ENCODE measurements at regions not wholly inside any gene's neighbourhood (a gene's known extent, or its start where the extent isn't known, plus 50 kb on each side); places are given as distances from the start of the nearest gene placed in this dataset.

- peaks cover 9% of the 10 kb centered on the region for H3K9me3 ChIP-seq
- H3K4me2 ChIP-seq = no peak overlapping the region
- H3K9ac ChIP-seq = no peak overlapping the region
- no peak for TF ChIP-seq Cebpa-rat (IDR thresholded peaks at IDR 0.05)
- H3K27ac ChIP-seq = no peak overlapping the region
- H4K20me1 ChIP-seq = no peaks in the 10 kb centered on the region
- H3K4me1 ChIP-seq = no peaks in the 10 kb centered on the region
- no peaks in the 10 kb centered on the region for H3K36me3 ChIP-seq
- H3K4me3 ChIP-seq = no peak overlapping the region
- H3K27me3 ChIP-seq = no peaks in the 10 kb centered on the region
Measured at GRCh38 chr10:28463141-28463540, 69.8 kb upstream of the WAC start.

GRCh38 chr10:28463676-28464395, 69.1 kb upstream of the WAC start:
- Histone ChIP-seq H3K4me3 (no peak overlapping the region), H3K27ac (no peak overlapping the region), H3K4me2 (no peak overlapping the region), H3K9ac (no peak overlapping the region), H3K36me3 (no peaks in the 10 kb centered on the region), H3K27me3 (no peaks in the 10 kb centered on the region), H3K4me1 (no peaks in the 10 kb centered on the region), H3K9me3 (peaks cover 9% of the 10 kb centered on the region), H4K20me1 (no peaks in the 10 kb centered on the region)
- no peak for TF ChIP-seq Cebpa-rat (IDR thresholded peaks at IDR 0.05)

- no peak for TF ChIP-seq Cebpa-rat (IDR thresholded peaks at IDR 0.05)
- H3K4me1 ChIP-seq = no peaks in the 10 kb centered on the region
- H3K4me3 ChIP-seq = no peak overlapping the region
- H3K9me3 ChIP-seq = peaks cover 9% of the 10 kb centered on the region
- H3K27ac ChIP-seq = no peak overlapping the region
- H4K20me1 ChIP-seq = no peaks in the 10 kb centered on the region
- H3K4me2 ChIP-seq = no peak overlapping the region
- no peak overlapping the region for H3K9ac ChIP-seq
- no peaks in the 10 kb centered on the region for H3K27me3 ChIP-seq
- H3K36me3 ChIP-seq = no peaks in the 10 kb centered on the region
Measured at GRCh38 chr10:28467615-28468014, 65.3 kb upstream of the WAC start.

GRCh38 chr10:28468707-28469483, 64.0 kb upstream of the WAC start:
- H3K27me3 ChIP-seq = no peaks in the 10 kb centered on the region
- no peak for TF ChIP-seq Cebpa-rat (IDR thresholded peaks at IDR 0.05)
- no peak overlapping the region for H3K9ac ChIP-seq
- no peaks in the 10 kb centered on the region for H3K4me1 ChIP-seq
- no peaks in the 10 kb centered on the region for H3K36me3 ChIP-seq
- no peaks in the 10 kb centered on the region for H4K20me1 ChIP-seq
- H3K4me3 ChIP-seq = no peak overlapping the region
- no peak overlapping the region for H3K27ac ChIP-seq
- no peak overlapping the region for H3K4me2 ChIP-seq
- H3K9me3 ChIP-seq = peaks cover 9% of the 10 kb centered on the region

GRCh38 chr10:28470873-28471651, 61.9 kb upstream of the WAC start:
- no peak overlapping the region for H3K4me2 ChIP-seq
- peaks cover 6% of the 10 kb centered on the region for H3K9me3 ChIP-seq
- no peak overlapping the region for H3K9ac ChIP-seq
- no peaks in the 10 kb centered on the region for H3K36me3 ChIP-seq
- H3K4me1 ChIP-seq = no peaks in the 10 kb centered on the region
- TF ChIP-seq Cebpa-rat (IDR thresholded peaks at IDR 0.05) = no peak
- no peaks in the 10 kb centered on the region for H4K20me1 ChIP-seq
- no peaks in the 10 kb centered on the region for H3K27me3 ChIP-seq
- no peak overlapping the region for H3K4me3 ChIP-seq
- H3K27ac ChIP-seq = no peak overlapping the region

- H3K9ac ChIP-seq = no peak overlapping the region
- H3K36me3 ChIP-seq = no peaks in the 10 kb centered on the region
- no peak overlapping the region for H3K4me2 ChIP-seq
- H3K27ac ChIP-seq = no peak overlapping the region
- peaks cover under 1% of the 10 kb centered on the region for H3K9me3 ChIP-seq
- TF ChIP-seq Cebpa-rat (IDR thresholded peaks at IDR 0.05) = no peak
- H3K27me3 ChIP-seq = no peaks in the 10 kb centered on the region
- H4K20me1 ChIP-seq = no peaks in the 10 kb centered on the region
- no peak overlapping the region for H3K4me3 ChIP-seq
- no peaks in the 10 kb centered on the region for H3K4me1 ChIP-seq
Measured at GRCh38 chr10:28471652-28472050, 61.3 kb upstream of the WAC start.

- no peak overlapping the region for H3K9ac ChIP-seq
- H3K4me1 ChIP-seq = peaks cover 16% of the 10 kb centered on the region
- peaks cover 8% of the 10 kb centered on the region; the same call in 1 of the 2 replicates for H3K9me3 ChIP-seq
- peak overlapping the region; percentile 60 for H3K4me2 ChIP-seq
- TF ChIP-seq Cebpa-rat (IDR thresholded peaks at IDR 0.05) = no peak
- H3K27ac ChIP-seq = no peak overlapping the region
- H3K36me3 ChIP-seq = no peaks in the 10 kb centered on the region
- no peak overlapping the region for H3K4me3 ChIP-seq
- no peaks in the 10 kb centered on the region for H3K27me3 ChIP-seq
- no peaks in the 10 kb centered on the region for H4K20me1 ChIP-seq
Measured at GRCh38 chr10:28478646-28479045, 54.3 kb upstream of the WAC start.

- 0 out of 2 replicates have a peak, but pooled peaks cover 8% of the 10 kb centered on the region for H3K9me3 ChIP-seq
- H3K9ac ChIP-seq = no peak overlapping the region
- no peaks in the 10 kb centered on the region for H4K20me1 ChIP-seq
- TF ChIP-seq Cebpa-rat (IDR thresholded peaks at IDR 0.05) = no peak
- H3K27ac ChIP-seq = 0 out of 2 replicates have a peak overlapping the region, but pooled peaks have one; percentile 21
- H3K27me3 ChIP-seq = no peaks in the 10 kb centered on the region; the same call in 1 of the 2 replicates
- H3K4me2 ChIP-seq = peak overlapping the region; percentile 60
- H3K4me3 ChIP-seq = no peak overlapping the region
- no peaks in the 10 kb centered on the region for H3K36me3 ChIP-seq
- peaks cover 16% of the 10 kb centered on the region for H3K4me1 ChIP-seq
Measured at GRCh38 chr10:28479425-28479865, 53.5 kb upstream of the WAC start.

- H3K9me3 ChIP-seq = 0 out of 2 replicates have a peak, but pooled peaks cover 8% of the 10 kb centered on the region
- no peaks in the 10 kb centered on the region for H4K20me1 ChIP-seq
- H3K27ac ChIP-seq = no peak overlapping the region
- peaks cover 16% of the 10 kb centered on the region for H3K4me1 ChIP-seq
- TF ChIP-seq Cebpa-rat (IDR thresholded peaks at IDR 0.05) = no peak
- H3K36me3 ChIP-seq = no peaks in the 10 kb centered on the region
- H3K4me3 ChIP-seq = no peak overlapping the region
- H3K9ac ChIP-seq = no peak overlapping the region
- H3K4me2 ChIP-seq = peak overlapping the region; percentile 60
- H3K27me3 ChIP-seq = no peaks in the 10 kb centered on the region; the same call in 1 of the 2 replicates
Measured at GRCh38 chr10:28479927-28480627, 52.8 kb upstream of the WAC start.
